Activated CD8-positive, alpha-beta memory T cell treated with anti-CD3 and anti-CD28 coated beads, Interleukin-2, amount 50 U/mL, for 48 hours (primary cell): ENCODE measurements at regions not wholly inside any gene's neighbourhood (a gene's known extent, or its start where the extent isn't known, plus 50 kb on each side); places are given as distances from the start of the nearest gene placed in this dataset.
"Not testable (repeated sequence)": the region's sequence is repeated elsewhere in the genome, so short reads cannot be mapped to it uniquely, and the experiment has no call there.

Experiments used
- DNase-seq: peaks from one replicate; pipeline ENCODE4 v3.0.0-alpha.2; 2020

DNA sequence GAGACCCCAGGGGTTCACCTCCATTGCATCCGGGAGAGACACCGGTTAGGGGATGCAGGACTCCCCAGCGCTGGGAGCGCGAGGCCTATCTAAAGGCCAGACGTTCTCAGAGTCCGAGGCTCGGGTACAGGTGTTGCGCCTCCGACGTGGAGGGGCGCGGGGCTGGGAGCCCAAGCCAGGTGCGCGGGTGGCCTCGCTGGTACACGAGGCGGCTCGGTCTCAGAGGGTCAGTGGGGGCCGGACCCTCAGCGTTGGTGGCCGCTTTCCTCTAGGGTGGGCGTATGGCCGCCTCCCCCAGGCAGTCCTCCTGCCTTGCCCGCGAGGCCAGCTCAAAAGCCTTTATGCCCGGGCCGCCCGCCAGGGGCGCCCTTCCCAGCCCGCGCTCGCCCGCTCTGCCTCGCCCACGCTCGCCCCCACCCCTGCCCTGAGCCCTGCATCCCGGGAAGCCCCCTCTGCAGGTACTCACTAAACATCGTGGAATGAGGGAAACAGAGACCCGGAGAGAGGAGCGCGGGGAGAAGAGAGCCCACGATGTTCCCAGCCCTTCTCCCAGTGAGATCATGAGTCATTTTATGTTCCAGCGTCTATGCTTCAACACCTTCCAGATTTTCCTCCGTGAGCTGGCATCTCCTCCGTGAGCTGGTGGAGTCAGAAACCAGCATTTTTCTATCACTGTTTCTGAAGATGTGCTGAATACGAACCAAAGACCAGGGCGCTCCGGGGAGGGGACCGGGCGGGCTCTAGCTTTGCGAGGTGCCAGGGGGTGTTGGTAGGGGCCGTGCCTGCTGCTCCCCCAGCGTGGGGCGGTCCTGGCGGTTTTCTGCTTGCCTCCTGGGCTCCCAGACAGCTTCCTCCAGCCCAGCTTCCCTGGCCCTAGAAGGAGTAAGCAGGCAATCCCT, 73.8 kb downstream of the DIO3 start:
- peak; percentile 48 for DNase-seq

DNA sequence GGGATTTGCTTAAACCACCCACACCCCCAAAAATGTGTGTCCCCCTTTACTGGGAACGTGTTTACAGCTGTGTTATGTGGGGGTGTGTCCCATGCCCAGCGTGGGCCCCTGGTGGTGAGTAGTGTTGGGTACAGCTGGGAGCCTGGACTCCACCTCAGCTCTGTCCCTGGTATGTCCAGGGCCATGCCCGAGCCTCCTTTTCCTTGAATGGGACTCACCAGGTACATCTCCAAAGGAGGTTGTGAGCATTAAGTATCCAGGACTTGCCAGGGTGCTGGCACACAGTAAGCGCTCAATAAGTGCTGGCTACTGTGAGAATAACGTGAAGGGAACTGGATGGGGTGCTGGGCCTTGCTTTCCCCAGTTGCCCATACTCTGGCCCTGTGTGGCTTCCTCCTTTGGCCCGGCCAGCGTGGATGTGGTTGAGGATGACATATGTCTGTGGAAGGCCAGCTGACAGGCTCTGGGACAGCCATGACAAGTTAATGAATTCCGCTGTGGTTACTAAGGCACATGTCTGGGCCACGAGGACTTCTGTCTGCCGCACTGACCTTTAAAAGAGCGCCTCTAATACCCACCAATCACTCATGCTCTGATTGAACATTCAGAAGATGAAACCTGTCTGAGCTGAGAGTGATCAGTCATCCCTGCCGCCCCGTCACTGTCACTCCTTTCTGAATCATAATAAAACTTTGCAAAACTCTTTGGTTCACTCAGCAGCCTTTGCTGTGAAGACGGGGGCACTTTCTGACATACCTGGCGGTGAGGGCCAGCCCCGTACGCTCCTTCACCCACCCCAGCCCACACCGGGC, 74.7 kb downstream of the DIO3 start:
- peak; percentile 63 for DNase-seq

DNA sequence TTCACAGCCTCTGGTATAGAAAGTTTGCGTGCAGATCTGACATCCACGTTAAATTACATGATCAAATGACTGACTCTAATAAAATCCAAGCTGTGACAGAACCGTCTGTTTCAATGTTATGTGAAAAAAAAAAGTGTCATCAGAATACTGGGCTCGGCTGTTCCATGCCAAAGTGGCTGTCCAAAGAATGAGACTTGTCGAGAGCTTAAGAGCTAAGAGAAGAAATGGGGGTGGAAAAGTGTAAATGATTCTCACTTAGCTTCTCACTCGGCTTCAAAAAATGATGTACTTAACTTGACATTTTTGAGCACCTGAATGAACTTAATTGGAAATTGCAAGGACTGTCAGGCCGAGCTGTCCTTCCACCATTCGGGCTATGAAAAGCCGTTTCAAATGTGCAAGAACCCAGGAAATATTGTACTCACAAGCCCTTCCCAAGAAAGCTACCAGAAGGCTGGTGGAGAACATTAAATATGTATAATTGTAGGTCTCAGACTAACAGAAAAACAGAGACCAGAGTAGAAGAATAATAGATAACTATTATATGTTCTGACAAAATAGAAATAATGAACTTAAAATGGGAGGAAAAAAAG, 78.0 kb downstream of the DIO3 start:
- DNase-seq: no peak

DNA sequence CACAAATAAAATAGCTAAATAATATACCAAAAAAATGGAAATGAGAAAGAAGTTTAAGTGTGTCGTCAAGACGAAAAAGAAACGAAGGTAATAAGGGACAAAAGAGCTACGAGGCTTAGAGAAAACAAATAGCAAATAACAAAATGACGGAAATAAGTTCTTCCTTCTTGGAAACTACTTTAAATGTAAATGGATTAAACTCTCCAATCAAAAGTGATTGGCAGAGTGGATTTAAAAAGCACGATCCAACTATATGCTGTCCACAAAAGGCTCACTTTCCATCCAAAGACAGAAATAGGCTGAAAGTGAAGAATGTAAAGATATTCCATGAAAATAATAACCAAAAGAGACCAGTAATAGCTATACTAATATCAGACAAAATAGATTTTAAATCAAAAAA, 82.4 kb downstream of the DIO3 start:
- no peak for DNase-seq

DNA sequence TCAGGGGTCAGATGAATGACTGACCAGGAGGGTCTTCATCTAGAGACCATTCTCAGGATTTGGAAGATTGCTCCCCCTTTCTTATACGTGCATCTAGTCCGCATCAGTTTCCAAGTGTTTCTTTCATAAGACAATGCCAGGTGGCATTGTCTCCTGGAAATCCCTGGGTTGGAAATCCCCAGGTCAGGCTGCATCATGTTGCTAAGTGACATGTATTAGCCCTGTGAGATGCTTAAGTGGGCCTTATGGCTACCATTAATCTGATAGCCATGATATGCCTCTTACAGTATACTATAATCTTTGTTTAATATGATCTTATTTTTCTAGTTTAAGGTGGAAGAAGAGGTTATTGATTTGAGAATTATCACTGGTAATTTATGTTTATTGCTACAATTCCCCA, 92.8 kb downstream of the DIO3 start:
- no peak for DNase-seq

DNA sequence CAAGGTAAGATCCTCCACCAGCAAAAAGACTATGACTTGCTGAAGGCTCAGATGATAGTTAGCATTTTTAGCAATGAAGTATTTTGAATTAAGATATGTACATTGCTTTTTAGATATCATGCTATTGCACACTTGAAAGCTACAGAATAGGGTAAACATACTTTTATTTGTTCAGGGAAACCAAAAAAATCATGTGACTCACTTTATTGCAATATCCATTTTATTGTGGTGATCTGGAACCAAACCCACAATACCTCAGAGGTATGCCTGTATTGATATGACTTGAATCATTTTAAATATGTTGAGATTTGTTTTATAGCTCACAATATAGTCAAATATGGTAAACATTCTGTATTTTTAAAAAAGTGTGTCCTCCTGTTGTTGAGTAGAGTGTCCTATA, 96.1 kb downstream of the DIO3 start:
- DNase-seq: no peak

DNA sequence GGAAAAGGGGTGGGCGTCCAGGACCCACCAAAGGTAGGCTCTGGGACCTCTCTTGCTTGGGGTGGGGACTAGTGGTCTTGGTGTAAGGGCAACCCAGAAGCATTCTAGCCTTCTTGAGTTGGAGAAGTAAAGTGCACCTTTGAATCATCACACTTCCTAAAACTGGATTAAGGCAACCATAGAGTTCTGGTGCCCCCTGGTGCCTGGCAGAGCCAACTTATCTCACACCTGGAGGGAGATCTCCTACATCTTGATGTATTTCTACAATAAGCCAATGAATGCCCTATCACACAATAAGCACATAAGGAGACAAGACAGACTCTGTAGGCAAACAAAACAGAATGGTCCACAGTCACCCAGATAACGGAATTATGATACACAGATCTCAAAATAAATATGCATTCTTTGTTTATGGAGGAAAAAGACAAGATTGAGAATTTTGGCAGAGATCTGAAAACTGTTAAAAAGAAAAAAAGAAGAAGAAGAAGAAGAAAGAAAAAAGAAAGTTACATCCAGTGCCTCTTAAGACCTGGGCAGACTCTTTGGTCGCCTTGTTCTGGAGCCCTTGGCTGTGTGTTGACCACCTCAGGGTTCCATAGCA, 95.9 kb upstream of the PPP2R5C start:
- DNase-seq: no peak

DNA sequence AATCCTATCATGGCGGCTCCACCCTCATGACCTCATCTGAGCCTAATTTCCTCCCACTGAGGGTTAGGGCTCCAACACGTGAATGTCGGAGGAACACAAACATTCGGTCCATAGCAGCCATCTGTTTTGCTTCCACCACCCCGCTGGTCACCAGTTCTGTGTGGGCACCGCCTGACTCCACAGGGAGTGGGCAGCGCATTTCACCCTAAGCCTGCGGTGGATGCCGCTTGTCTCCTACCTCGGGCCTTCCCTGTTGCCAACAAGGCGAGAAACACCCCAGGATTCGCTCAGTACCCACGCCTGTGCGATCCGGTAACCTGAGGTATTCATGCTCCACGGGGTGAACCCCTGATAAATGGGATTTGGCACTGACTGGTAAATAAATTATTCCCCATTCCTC, 95.2 kb upstream of the PPP2R5C start:
- no peak for DNase-seq

DNA sequence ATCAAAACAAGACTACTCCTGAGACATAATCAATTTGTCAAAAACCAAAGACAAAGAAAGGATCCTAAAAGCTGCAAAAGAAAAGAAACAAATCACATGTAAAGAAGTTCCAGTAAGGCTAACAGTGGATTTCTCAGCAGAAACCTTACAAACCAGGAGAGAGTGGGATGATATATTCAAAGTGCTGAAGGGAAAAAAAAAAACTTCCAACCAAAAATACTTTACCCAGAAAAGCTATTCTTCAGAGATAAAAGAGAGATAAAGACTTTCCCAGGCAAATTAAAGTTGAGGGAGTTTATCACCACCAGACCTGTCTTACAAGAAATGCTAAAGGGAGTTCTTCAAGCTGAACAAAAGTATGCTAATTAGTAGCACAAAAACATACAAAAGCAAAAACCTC, 91.9 kb upstream of the PPP2R5C start:
- DNase-seq: no peak

DNA sequence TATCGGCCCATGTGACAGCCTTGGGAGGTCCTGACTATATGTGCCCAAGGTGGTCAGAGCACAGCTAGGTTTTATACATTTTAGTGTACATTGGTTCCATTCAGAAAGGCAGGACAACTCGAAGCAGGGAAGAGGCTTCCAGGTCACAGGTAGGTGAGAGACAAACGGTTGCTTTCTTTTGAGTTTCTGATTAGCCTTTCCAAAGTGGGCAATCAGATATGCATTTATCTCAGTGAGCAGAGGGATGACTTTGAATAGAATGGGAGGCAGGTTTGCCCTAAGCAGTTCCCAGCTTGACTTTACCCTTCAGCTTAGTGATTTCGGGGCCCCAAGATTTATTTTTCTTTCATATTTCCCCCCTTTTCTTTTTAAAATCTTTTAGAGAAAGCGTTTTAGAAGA, 87.6 kb upstream of the PPP2R5C start:
- no peak for DNase-seq

DNA sequence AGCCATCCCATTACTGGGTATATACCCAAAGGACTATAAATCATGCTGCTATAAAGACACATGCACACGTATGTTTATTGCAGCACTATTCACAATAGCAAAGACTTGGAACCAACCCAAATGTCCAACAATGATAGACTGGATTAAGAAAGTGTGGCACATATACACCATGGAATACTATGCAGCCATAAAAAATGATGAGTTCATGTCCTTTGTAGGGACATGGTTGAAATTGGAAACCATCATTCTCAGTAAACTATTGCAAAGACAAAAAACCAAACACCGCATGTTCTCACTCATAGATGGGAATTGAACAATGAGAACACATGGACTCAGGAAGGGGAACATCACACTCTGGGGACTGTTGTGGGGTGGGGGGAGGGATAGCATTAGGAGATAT, 85.7 kb upstream of the PPP2R5C start:
- DNase-seq: not testable (repeated sequence)

DNA sequence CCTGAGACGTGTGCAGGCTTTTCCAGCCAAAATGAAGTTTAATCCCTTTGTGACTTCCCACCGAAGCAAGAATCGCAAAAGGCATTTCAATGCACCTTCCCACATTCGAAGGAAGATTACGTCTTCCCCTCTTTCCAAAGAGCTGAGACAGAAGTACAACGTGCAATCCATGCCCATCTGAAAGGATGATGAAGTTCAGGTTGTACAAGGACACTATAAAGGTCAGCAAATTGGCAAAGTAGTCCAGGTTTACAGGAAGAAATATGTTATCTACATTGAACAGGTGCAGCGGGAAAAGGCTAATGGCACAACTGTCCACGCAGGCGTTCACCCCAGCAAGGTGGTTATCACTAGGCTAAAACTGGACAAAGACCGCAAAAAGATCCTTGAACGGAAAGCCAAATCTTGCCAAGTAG, 83.6 kb upstream of the PPP2R5C start:
- not testable (repeated sequence) for DNase-seq

DNA sequence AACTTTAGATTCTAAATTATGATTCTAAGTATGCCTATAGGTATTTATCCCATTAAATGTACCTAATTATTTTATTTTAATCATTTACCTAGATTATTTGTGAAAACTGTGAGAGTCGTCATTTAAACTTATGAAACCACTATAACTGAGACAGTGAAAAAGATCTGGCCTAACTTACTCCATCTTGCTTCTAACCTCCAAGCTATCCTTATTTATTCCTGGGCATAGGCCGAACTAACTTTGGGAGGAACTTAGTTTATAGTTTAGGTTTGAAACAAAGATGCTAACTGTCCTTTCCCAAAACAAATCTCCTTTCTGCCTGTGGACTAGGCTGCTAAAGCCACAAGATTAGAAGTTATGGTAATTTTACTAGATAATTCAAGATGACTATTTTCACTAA, 79.7 kb upstream of the PPP2R5C start:
- DNase-seq: no peak

DNA sequence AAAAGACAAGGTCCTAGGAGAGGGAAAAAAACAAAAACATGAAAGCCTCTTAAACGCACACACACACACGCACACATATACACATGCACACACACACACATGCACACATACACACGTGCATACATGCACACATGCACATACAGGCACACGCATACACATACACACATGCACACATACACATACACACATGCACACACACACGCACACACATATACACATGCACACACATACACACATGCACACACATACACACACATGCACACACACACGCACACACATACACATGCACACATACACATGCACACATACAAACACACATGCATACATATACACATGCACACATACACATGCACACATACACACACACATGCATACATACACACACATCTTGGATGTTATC, 78.1 kb upstream of the PPP2R5C start:
- DNase-seq: no peak

DNA sequence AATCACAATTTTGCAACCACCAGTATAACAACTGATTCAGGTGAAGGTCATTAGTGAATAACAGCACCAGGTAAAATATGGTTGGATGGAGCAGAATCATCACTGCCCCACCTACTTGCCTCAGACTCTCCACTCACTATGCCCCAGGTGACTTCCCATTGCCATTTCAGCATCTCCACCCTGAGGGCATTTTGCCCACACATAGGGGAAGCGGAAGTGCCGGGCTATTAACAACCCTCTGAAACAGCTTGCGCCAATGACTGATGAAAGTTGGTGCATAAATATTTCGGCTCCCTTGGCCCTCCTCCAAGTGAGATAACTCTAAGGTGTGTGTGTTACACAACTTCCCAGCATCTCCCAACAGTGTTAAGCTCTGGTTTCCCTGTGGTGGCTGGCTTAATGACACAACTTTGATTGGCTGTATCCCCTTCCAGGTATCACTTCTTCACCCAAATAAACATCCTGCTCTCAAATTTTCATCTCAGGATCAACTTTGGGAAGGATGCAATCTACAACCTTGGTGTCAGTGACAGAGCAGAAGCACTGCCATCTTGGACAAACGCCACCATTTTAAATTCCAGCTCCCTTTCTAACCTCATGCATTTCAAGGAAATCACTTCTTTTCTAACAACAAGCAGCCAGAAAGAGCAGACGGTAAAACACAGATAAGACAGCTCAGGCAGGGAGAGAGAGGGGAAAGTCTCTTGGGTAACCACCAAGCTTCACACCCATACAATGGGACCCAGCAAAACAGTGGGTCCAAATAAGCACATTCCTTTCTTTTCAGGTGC, 73.6 kb upstream of the PPP2R5C start:
- DNase-seq: no peak

DNA sequence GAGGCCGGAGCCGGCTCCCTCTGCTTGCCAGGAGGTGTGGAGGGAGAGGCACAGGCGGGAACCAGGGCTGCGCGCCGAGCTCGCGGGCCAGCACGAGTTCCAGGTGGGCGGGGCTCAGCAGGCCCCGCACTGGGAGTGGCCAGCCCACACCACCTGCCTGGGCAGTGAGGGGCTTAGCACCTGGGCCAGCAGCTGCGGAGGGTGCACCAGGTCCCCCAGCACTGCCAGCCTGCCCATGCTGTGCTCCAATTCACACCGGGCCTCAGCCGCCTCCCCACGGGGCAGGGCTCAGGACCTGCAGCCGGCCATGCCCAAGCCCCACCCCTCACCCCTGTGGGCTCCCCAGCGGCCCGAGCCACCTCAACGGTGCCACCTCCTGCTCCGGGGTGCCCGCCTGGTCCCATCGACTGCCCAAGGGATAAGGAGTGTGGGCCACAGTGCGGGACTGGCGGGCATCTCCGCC, 72.4 kb upstream of the PPP2R5C start:
- no peak for DNase-seq

DNA sequence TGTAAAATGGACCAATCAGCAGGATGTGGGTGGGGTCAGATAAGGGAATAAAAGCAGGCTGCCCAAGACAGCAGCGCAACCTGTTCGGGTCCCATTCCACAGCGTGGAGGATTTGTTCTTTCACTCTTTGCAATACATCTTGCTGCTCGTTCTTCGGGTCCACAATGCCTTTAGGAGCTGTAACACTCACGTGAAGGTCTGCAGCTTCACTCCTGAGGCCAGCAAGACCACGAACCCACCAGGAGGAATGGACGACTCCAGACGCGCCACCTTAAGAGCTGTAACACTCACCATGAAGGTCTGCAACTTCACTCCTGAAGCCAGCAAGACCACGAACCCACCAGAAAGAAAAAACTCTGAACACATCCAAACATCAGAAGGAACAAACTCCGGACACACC, 71.5 kb upstream of the PPP2R5C start:
- DNase-seq: not testable (repeated sequence)

DNA sequence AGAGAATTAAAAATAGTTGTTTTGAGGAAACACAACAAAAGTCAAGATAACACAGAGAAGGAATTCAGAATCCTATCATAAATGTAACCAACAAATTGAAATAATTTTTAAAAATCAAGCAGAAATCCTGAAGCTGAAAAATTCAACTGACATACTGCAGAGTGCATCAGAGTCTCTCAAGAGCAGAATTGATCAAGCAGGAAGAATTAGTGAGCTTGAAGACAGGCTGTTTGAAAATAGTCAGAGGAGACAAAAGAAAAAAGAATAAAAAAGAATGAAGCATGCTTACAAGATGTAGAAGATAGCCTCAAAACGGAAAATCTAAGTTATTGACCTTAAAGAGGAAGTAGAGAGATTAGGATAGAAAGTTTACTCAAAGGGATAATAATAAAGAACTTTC, 65.8 kb upstream of the PPP2R5C start:
- no peak for DNase-seq

DNA sequence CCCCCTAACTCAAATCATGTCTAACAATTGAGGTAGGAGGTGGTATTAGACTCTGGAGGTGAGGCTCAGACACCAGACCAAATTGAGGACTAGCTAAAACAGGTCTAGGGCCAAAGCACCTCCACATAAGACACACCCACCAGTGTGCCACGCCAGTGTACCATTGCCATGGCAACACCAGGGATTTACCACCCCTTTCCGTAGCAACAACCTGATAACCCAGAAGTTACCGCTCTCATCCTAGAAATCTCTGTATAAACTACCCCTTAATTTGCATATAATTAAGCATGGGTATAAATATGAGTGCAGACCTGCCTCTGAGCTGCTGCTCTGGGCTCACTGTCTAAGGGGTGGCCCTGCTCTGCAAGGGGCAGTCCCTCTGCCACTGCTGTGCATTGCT, 57.4 kb upstream of the PPP2R5C start:
- no peak for DNase-seq

DNA sequence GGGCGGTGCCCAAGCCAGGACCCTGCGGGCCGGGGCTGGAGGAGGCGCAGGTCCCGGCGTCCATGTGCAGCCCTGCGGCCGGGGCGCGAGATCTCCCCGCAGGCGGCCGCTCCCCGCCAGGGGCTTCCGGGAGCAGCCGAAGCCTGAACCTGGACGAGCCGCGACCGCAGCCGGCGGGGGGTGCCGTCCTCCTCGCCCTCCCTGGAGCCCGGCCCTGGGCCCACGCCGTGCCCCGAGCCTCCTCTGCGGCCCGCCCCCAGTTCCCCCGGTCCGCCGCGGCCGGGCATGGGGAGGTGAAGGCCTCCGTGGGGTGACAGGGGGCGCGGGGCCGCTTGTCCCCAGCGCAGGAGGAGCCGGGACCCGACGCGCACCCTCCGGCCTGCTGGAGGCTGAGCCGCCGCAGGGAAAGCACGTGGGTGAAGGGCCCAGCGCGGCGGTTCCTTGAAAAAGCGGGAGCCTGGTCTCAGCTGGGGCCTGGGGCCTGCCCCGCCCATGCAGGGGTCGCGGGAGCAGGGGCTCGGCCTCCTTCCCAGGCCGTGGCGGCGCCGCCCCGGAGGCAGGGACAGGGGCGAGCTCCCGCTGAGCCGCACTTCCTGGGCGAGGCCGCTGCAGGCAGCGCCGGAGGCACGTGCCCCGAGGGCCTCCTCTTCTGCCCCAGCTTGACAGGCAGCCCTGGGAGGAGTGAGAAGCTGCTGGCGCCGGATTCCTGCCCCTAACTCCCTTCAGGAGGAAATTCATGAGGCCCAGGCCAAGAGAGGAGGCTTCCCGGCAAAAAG, 55.6 kb upstream of the PPP2R5C start:
- DNase-seq: peak; percentile 81

DNA sequence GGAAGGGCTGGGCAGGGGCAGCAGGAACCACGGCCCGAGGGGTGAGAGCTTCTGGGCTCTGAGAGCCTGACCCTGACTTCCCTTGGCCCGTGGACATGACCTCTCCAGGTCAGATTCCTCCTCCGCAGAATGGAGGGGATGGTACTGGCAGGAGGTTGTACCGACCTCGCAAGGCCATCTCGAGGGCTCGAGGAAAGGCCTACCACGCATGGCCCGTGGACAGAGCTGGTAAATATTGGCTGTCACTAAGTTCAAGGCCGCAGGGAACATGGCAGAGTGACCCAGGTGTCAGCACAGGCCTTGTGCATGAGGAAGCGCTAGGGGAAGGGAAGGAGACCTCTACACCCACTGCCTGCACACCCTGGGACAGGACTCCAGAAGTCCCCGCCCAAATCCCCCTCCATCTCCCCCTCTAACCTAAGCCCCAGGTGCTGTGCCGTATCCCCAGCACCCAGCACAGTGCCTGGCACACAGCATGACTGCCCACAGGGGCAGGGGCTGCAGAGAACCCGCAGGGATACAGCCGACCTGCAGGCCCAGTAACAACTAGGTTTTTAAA, 54.9 kb upstream of the PPP2R5C start:
- no peak for DNase-seq
